A549 (cell line): ENCODE measurements at regions not wholly inside any gene's neighbourhood (a gene's known extent, or its start where the extent isn't known, plus 50 kb on each side); places are given as distances from the start of the nearest gene placed in this dataset.
A peak's percentile ranks its signal among the peaks of the same experiment; 100 is the strongest.
"Not testable (repeated sequence)": the region's sequence is repeated elsewhere in the genome, so short reads cannot be mapped to it uniquely, and the experiment has no call there.

ENCODE experiments used
- CHD4 ChIP-seq: fragments of 200-600 bp; sonication (generic); IDR thresholded peaks from 2 replicates; pipeline ENCODE4 v1.6.1; 2016; ENCODE audit warnings: antibody characterized with exemption, mild to moderate bottlenecking, borderline replicate concordance
- CTCF ChIP-seq: fragments of >200 bp; sonication (Bioruptor Twin); formaldehyde crosslinking; IDR thresholded peaks from 3 replicates; pipeline ENCODE4 v1.5.1; 2016
- EP300 ChIP-seq, 2 experiments: fragments of >200 bp; sonication (Bioruptor Twin); formaldehyde crosslinking; IDR thresholded peaks; 2 replicates in 1 of 2; 3 replicates in 1 of 2; pipeline ENCODE4 v1.6.1; 2016 to 2017
- KDM1A ChIP-seq: fragments of 200-600 bp; sonication (generic); IDR thresholded peaks from 2 replicates; pipeline ENCODE4 v1.6.1; 2016; ENCODE audit warnings: low read depth, mild to moderate bottlenecking
- POLR2A ChIP-seq: IDR thresholded peaks from 2 replicates; pipeline ENCODE4 v1.6.1; 2012; ENCODE audit warnings: mild to moderate bottlenecking, low read length
- RFX5 ChIP-seq: fragments of 450-650 bp; IDR thresholded peaks from 2 replicates; pipeline ENCODE4 v1.7.1; 2014; ENCODE audit warnings: antibody characterized with exemption, mild to moderate bottlenecking, moderate library complexity
- USF2 ChIP-seq: fragments of 450-650 bp; IDR thresholded peaks from 2 replicates; pipeline ENCODE4 v1.6.1; 2014; ENCODE audit warnings: antibody characterized with exemption
- ZFP36 ChIP-seq: fragments of 450-650 bp; IDR thresholded peaks from 2 replicates; pipeline ENCODE4 v1.6.1; 2014; ENCODE audit warnings: borderline replicate concordance; ENCODE audit not compliant: partially characterized antibody

GRCh38 chr1:148371551-148371994, 111.5 kb downstream of the PPIAL4G start:
- TF ChIP-seq POLR2A; EP300 (IDR thresholded peaks at IDR 0.05); KDM1A; CHD4; ZFP36; RFX5; USF2: not testable (repeated sequence)
- TF ChIP-seq CTCF = peak; percentile 88
